EL (cell line): ENCODE measurements at regions not wholly inside any gene's neighbourhood (a gene's known extent, or its start where the extent isn't known, plus 50 kb on each side); places are given as distances from the start of the nearest gene placed in this dataset.
"Not testable (repeated sequence)": the region's sequence is repeated elsewhere in the genome, so short reads cannot be mapped to it uniquely, and the experiment has no call there.

ENCODE experiments used
- DNase-seq: peaks from one replicate; pipeline ENCODE4 v3.0.0-alpha.2; 2016

- not testable (repeated sequence) for DNase-seq
These were observed 53.6 kb upstream of the PLGLB1 start for GRCh38 chr2:87075054-87075790.

- peak; percentile 50 for DNase-seq
These were observed 54.2 kb upstream of the PLGLB1 start for GRCh38 chr2:87075791-87076252.

GRCh38 chr2:87076253-87077123, 54.8 kb upstream of the PLGLB1 start:
- DNase-seq: peak; percentile 83

GRCh38 chr2:87077124-87077446, 55.4 kb upstream of the PLGLB1 start:
- not testable (repeated sequence) for DNase-seq

GRCh38 chr2:87081727-87082126, 60.1 kb upstream of the PLGLB1 start:
- DNase-seq: not testable (repeated sequence)

GRCh38 chr2:87088079-87088478, 66.4 kb upstream of the PLGLB1 start:
- DNase-seq: not testable (repeated sequence)

GRCh38 chr2:87089401-87089800, 67.8 kb upstream of the PLGLB1 start:
- DNase-seq: not testable (repeated sequence)

GRCh38 chr2:87093252-87093651, 71.6 kb upstream of the PLGLB1 start:
- DNase-seq: not testable (repeated sequence)

GRCh38 chr2:87093937-87094529, 72.4 kb upstream of the PLGLB1 start:
- not testable (repeated sequence) for DNase-seq

- not testable (repeated sequence) for DNase-seq
These were observed 74.2 kb upstream of the PLGLB1 start for GRCh38 chr2:87095804-87096203.

GRCh38 chr2:87128761-87129553, 107.3 kb upstream of the PLGLB1 start:
- DNase-seq: not testable (repeated sequence)

- not testable (repeated sequence) for DNase-seq
These were observed 110.9 kb upstream of the PLGLB1 start for GRCh38 chr2:87132577-87132976.

GRCh38 chr2:87151835-87152493, 130.3 kb upstream of the PLGLB1 start:
- DNase-seq: not testable (repeated sequence)

- not testable (repeated sequence) for DNase-seq
These were observed 152.8 kb upstream of the PLGLB1 start for GRCh38 chr2:87174454-87174853.

GRCh38 chr2:87183373-87183772, 161.7 kb upstream of the PLGLB1 start:
- DNase-seq: not testable (repeated sequence)

GRCh38 chr2:87184260-87184659, 162.6 kb upstream of the PLGLB1 start:
- not testable (repeated sequence) for DNase-seq

GRCh38 chr2:87189214-87189613, 167.6 kb upstream of the PLGLB1 start:
- DNase-seq: not testable (repeated sequence)

- DNase-seq: not testable (repeated sequence)
These were observed 171.7 kb upstream of the PLGLB1 start for GRCh38 chr2:87193336-87193735.

GRCh38 chr2:87194254-87194999, 172.8 kb upstream of the PLGLB1 start:
- DNase-seq: not testable (repeated sequence)

GRCh38 chr2:87196720-87197388, 175.2 kb upstream of the PLGLB1 start:
- DNase-seq: not testable (repeated sequence)

- not testable (repeated sequence) for DNase-seq
These were observed 176.8 kb upstream of the PLGLB1 start for GRCh38 chr2:87198422-87198821.
